GM12875 (cell line): ENCODE measurements at regions not wholly inside any gene's neighbourhood (a gene's known extent, or its start where the extent isn't known, plus 50 kb on each side); places are given as distances from the start of the nearest gene placed in this dataset.

Experiments
- H3K4me3 ChIP-seq: one replicate; pipeline ENCODE4 v1.5.1; 2011; ENCODE audit warnings: low read depth, low read length, control low read depth
- TF ChIP-seq, protein P1 (sequence below): IDR thresholded peaks from 2 replicates; pipeline ENCODE4 v1.5.1; 2011; ENCODE audit warnings: low read depth, mild to moderate bottlenecking, control low read depth, inconsistent platforms, low read length, moderate library complexity, borderline replicate concordance; ENCODE audit not compliant: insufficient read depth

DNA sequence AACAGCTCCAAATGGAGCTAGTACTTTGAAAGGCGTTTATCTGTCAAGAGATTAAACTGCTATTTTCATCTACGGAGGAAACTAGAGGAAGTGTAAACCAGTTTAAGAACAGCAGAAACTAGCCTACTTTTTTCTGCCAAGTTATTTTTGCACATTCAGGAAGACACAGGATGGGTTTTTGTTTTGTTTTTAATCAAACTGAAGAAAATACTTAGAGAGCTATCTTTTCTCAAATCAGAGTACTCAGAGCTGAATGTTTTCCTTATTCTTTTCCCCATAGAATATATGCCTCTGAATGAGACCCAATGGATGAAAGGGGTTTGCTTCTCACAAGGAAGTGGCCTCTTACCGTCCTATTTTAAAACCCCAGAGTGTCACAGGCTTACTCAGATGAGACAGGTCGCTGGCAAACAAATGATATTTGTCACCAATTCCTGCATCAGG, 538.5 kb downstream of the CD83 start:
- TF ChIP-seq, protein P1, sequence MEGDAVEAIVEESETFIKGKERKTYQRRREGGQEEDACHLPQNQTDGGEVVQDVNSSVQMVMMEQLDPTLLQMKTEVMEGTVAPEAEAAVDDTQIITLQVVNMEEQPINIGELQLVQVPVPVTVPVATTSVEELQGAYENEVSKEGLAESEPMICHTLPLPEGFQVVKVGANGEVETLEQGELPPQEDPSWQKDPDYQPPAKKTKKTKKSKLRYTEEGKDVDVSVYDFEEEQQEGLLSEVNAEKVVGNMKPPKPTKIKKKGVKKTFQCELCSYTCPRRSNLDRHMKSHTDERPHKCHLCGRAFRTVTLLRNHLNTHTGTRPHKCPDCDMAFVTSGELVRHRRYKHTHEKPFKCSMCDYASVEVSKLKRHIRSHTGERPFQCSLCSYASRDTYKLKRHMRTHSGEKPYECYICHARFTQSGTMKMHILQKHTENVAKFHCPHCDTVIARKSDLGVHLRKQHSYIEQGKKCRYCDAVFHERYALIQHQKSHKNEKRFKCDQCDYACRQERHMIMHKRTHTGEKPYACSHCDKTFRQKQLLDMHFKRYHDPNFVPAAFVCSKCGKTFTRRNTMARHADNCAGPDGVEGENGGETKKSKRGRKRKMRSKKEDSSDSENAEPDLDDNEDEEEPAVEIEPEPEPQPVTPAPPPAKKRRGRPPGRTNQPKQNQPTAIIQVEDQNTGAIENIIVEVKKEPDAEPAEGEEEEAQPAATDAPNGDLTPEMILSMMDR: no peak
- no peak overlapping the region for H3K4me3 ChIP-seq

DNA sequence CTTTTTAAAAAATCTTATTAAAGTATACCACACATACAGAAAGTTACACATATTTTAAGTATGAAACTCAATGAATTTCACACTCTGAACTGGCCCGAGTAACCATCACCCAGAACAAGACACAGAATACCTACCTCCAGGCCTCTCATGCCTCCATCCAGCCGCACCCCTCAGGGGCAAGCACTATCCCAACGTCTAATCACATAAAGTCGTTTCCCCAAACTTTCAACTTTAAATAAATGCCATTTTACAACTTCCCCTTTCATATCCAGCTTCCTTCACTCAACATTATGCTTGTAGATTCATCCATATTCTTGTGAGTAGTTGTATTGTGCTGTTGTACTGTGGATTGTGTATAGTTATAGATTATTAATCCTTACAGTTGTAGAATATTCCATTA, 539.1 kb downstream of the CD83 start:
- H3K4me3 ChIP-seq: no peak overlapping the region

DNA sequence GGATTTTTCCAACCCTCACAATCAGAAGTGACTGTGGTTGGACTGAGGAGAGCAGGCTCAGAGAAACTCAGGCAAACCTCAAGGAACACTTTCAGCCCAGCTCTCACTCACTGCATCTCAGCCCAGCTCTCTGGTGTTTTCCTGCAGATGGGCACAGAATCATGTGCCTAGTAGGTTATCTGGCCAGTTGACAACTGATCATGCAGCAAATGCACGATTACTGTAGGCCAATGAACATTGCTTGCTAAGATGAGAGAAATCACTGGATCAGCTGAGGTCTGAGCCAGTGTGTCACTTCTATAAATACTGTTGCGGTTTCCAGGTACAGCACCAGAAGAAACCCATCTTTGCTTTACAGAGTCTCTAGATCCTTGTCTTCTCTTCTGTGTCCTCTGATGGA, 540.5 kb downstream of the CD83 start:
- TF ChIP-seq, protein P1: no peak
- no peak overlapping the region for H3K4me3 ChIP-seq

More for the DNA sequence above, 539.1 kb downstream of the CD83 start:
- TF ChIP-seq, protein P1: no peak

DNA sequence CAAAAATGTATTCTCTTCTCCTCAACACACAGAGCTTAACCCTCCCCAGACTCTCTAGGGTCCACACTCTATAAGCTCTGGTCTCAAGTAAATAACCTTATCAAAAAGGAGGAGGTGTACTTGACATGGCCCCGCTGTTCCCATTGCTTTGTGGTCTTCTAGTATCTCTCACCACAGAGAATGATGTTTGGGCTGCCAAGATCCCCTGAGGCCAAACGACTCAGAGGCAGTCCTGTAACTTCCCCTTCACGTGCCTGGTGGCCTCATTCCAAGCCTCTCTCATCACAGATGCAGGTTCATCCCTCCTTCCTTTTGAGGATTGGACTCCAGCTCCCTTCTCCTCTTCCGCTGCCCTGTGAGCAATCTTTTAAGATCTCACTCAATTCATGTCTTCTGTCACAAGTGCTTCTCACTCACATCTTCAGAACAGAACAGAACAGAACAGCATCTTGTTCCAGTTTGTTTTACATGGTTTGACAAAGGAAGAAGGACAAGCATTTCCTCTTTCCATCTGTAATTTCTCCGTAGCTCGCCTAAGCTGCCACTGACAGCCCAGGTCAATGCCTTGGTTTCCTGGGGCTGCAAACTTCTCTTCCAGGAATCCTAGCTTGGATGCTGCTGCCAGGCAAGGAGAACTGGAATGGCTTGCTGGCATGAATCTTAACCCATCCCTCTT, 541.5 kb downstream of the CD83 start:
- H3K4me3 ChIP-seq: no peak overlapping the region

DNA sequence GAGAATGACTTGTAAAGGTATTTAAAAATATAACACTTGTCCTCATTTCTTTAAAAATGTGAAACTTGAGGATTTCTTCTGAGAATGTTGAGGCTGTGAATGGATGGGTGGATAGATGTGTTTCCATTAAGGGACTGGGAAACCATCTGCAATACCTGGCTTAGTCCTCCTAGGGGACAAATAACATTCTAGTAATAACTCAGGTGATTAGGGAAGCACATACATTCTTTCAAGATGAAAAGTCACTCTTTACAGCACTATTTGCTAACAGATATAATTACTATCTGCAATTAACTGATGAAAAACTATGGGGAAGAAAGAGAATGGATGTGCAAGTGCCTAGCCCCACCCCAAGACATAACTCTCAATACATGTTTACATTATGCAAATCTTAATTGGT, 542.3 kb downstream of the CD83 start:
- H3K4me3 ChIP-seq: no peak overlapping the region
- TF ChIP-seq, protein P1: no peak

More for the DNA sequence above, 541.5 kb downstream of the CD83 start:
- TF ChIP-seq, protein P1: no peak

DNA sequence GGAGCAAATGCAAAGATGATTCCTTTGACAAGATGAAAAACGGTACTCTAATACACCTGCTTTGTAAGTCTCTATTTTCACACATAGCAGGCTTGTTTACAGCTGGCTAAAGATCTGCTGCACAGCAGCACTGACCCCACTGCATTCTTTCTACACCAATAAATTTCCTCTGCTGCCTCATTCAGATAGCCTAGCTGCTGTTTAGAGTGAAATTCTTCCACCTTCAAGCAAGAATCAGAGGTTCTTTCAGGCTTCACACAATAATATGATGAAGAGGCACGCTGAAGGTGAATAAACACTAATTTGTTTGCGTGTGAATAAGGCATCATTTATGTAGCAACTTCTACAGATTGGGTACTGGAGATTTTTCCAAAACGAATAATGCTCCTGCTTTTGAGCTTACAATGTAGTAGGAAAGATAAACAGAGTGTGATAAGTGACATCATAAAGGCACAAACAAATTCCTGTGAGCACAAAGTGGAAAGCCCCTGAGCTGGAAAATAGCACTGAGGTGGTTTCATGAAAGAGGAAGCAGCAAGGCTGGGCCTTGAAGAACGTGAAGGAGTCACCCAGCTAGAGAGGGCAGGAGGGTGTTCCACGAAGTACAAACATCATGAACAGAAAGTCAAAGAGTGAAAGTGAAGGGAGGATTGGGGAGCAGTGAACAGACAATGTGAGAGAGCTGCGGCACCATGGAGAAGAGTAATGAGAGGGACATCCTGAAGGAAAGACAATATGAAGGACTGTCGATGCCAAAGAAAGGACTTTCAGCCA, 543.4 kb downstream of the CD83 start:
- TF ChIP-seq, protein P1: no peak
- no peak overlapping the region for H3K4me3 ChIP-seq

DNA sequence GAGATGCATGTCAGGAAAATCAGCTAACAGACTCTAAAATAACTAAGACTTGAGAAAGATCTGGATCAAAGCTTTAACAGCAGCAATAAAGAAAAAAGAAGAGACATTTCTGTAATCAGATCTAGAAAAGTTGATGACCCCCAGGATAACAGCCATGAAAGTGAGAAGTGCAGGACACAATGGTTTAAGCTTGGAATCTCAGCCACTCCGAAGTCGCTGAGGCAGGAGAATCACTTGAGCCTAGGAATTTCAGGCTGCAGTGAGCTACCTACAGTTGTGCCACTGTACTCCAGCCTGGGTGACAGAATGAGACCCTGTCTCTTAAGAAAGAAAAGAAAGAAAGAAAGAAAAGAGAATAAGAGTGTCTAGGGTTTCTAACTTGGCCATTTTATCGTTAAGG, 544.1 kb downstream of the CD83 start:
- no peak overlapping the region for H3K4me3 ChIP-seq
- TF ChIP-seq, protein P1: no peak
